IPS DF 6.9 (cell line): ENCODE measurements at regions not wholly inside any gene's neighbourhood (a gene's known extent, or its start where the extent isn't known, plus 50 kb on each side); places are given as distances from the start of the nearest gene placed in this dataset.

ENCODE experiments used
- DNase-seq: peaks from one replicate; pipeline ENCODE4 v3.0.0-alpha.2; 2013; ENCODE audit warnings: low read depth, low spot score
- H3K27ac ChIP-seq: one replicate; pipeline ENCODE4 v1.5.1; 2013; ENCODE audit warnings: low read length, control low read depth
- H3K27me3 ChIP-seq: 2 replicates; pipeline ENCODE4 v1.6.1; 2013; ENCODE audit warnings: mild to moderate bottlenecking, low read length; ENCODE audit not compliant: control insufficient read depth, insufficient read depth
- H3K36me3 ChIP-seq: 2 replicates; pipeline ENCODE4 v1.6.1; 2013; ENCODE audit warnings: low read length; ENCODE audit not compliant: control insufficient read depth, insufficient read depth
- H3K4me1 ChIP-seq: 2 replicates; pipeline ENCODE4 v1.6.1; 2013; ENCODE audit warnings: low read length; ENCODE audit not compliant: control insufficient read depth, insufficient read depth
- H3K4me3 ChIP-seq: 2 replicates; pipeline ENCODE4 v1.5.1; 2013; ENCODE audit warnings: mild to moderate bottlenecking, low read length
- H3K9me3 ChIP-seq: 2 replicates; pipeline ENCODE4 v1.6.1; 2013; ENCODE audit warnings: low read length, inconsistent platforms; ENCODE audit not compliant: control insufficient read depth, insufficient read depth
- WGBS: extraction: QIAGEN DNeasy Blood & Tissue Kit; methylation state at CpG from one replicate; pipeline ENCODE4 v1.1.7; 2013; ENCODE audit warnings: mixed read lengths, missing lambda C conversion rate; ENCODE audit not compliant: insufficient read length, insufficient coverage; 5-methylcytosine and 5-hydroxymethylcytosine counted together

- DNase-seq = no peak
- H3K4me1 ChIP-seq = no peaks in the 10 kb centered on the region
- H3K27ac ChIP-seq = no peak overlapping the region
- H3K36me3 ChIP-seq = no peaks in the 10 kb centered on the region
- H3K27me3 ChIP-seq = no peaks in the 10 kb centered on the region
- H3K9me3 ChIP-seq = no peaks in the 10 kb centered on the region
- no peak overlapping the region for H3K4me3 ChIP-seq
Measured at GRCh38 chr18:66156946-66157687, 406.3 kb downstream of the CDH7 start.

- Histone ChIP-seq H3K9me3 (no peaks in the 10 kb centered on the region), H3K36me3 (no peaks in the 10 kb centered on the region), H3K4me3 (no peak overlapping the region), H3K27me3 (no peaks in the 10 kb centered on the region), H3K27ac (no peak overlapping the region), H3K4me1 (no peaks in the 10 kb centered on the region)
- no CpG with 5 or more reads among the region's 1 CpG for WGBS
- no peak for DNase-seq
Measured at GRCh38 chr18:66150650-66151049, 399.8 kb downstream of the CDH7 start.

- no CpG with 5 or more reads among the region's 2 CpGs for whole genome bisulfite sequencing
Measured at GRCh38 chr18:66143029-66143428, 392.2 kb downstream of the CDH7 start.

DNA sequence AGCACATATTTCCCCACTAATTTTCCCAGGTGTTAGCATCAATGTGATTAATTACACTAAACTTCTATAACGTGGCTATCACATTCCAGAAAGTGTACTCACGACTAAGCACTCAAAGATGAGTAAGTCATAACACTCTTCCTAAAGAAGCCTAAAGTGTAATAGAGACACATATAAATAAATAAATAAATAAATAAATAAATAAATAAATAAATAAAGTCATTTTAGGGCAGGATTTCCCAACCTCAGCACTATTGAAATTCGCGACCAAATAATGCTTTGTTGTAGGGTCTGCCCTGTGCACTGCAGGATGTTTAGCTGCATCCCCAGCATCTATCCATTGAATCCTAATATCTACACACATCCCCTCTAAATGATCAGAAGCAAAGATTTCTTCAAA lies 390.9 kb downstream of the CDH7 start:
- Histone ChIP-seq H3K27ac (no peak overlapping the region), H3K36me3 (no peaks in the 10 kb centered on the region), H3K4me3 (no peak overlapping the region), H3K9me3 (no peaks in the 10 kb centered on the region), H3K27me3 (no peaks in the 10 kb centered on the region), H3K4me1 (no peaks in the 10 kb centered on the region)
- no CpG with 5 or more reads among the region's 4 CpGs for WGBS
- DNase-seq = no peak

More at GRCh38 chr18:66143029-66143428, 392.2 kb downstream of the CDH7 start:
- Histone ChIP-seq H3K27ac (no peak overlapping the region), H3K27me3 (no peaks in the 10 kb centered on the region), H3K36me3 (no peaks in the 10 kb centered on the region), H3K4me3 (no peak overlapping the region), H3K4me1 (no peaks in the 10 kb centered on the region), H3K9me3 (no peaks in the 10 kb centered on the region)
- DNase-seq = no peak

- no CpG with 5 or more reads among the region's 5 CpGs for WGBS
- no peaks in the 10 kb centered on the region for H3K4me1 ChIP-seq
- H3K27me3 ChIP-seq = no peaks in the 10 kb centered on the region
- no peaks in the 10 kb centered on the region for H3K9me3 ChIP-seq
- no peak for DNase-seq
- no peak overlapping the region for H3K27ac ChIP-seq
- H3K36me3 ChIP-seq = no peaks in the 10 kb centered on the region
- no peak overlapping the region for H3K4me3 ChIP-seq
Measured at GRCh38 chr18:66138642-66139041, 387.8 kb downstream of the CDH7 start.

- Histone ChIP-seq H3K4me3 (no peak overlapping the region), H3K36me3 (no peaks in the 10 kb centered on the region), H3K27ac (no peak overlapping the region), H3K9me3 (no peaks in the 10 kb centered on the region), H3K27me3 (no peaks in the 10 kb centered on the region), H3K4me1 (no peaks in the 10 kb centered on the region)
- no CpG with 5 or more reads among the region's 1 CpG for WGBS
- no peak for DNase-seq
Measured at GRCh38 chr18:66136039-66136438, 385.2 kb downstream of the CDH7 start.

- H3K4me3 ChIP-seq = no peak overlapping the region
- H3K27me3 ChIP-seq = no peaks in the 10 kb centered on the region
- whole genome bisulfite sequencing = no CpG with 5 or more reads among the region's 4 CpGs
- H3K27ac ChIP-seq = no peak overlapping the region
- no peaks in the 10 kb centered on the region for H3K9me3 ChIP-seq
- H3K36me3 ChIP-seq = no peaks in the 10 kb centered on the region
- DNase-seq = no peak
- H3K4me1 ChIP-seq = no peaks in the 10 kb centered on the region
Measured at GRCh38 chr18:66129248-66129647, 378.4 kb downstream of the CDH7 start.

- no peaks in the 10 kb centered on the region for H3K9me3 ChIP-seq
- H3K27me3 ChIP-seq = no peaks in the 10 kb centered on the region
- H3K36me3 ChIP-seq = no peaks in the 10 kb centered on the region
- no peak overlapping the region for H3K27ac ChIP-seq
- no CpG with 5 or more reads among the region's 2 CpGs for WGBS
- no peak overlapping the region for H3K4me3 ChIP-seq
- DNase-seq = no peak
- no peaks in the 10 kb centered on the region for H3K4me1 ChIP-seq
Measured at GRCh38 chr18:66126266-66126665, 375.5 kb downstream of the CDH7 start.

DNA sequence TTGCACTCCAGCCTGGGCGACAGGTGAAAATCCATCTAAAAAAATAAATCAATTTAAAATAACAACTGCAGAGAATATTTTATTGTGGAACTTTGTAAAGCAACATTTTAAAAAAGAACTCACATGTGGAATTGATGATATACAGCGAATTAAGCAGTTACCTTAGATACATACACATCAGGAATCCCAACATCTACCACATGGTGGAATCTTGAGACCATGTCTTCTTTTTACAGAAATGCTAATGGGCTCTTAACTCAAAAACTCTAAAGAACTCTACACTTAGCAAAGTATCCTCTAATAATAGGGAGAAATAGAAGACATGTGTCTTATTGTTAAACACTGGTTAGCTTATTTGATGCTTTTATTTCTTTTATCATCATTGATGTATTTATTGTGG lies 373.6 kb downstream of the CDH7 start:
- no peaks in the 10 kb centered on the region for H3K4me1 ChIP-seq
- no peaks in the 10 kb centered on the region for H3K27me3 ChIP-seq
- H3K9me3 ChIP-seq = no peaks in the 10 kb centered on the region
- no CpG with 5 or more reads among the region's 2 CpGs for WGBS
- no peaks in the 10 kb centered on the region for H3K36me3 ChIP-seq
- DNase-seq = no peak
- H3K4me3 ChIP-seq = no peak overlapping the region
- H3K27ac ChIP-seq = no peak overlapping the region

DNA sequence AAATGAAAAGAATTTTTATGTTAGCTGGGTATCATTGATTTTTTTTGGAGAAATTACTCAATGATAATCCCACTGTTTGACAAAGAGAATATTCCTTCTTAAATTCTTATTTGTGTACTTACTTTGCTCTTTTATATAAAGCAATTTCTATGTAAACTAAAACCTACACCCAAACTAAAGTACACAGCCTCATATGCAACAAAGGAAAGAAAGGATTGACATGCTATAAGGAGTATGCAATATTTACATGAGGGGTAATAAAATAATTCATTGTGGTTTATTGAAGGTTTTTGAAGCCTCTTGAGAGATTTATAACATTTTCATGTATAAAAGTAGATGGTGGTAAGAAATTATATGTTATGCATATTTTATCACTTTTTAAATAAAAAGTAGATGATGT lies 368.5 kb downstream of the CDH7 start:
- DNase-seq = no peak
- no peaks in the 10 kb centered on the region for H3K27me3 ChIP-seq
- H3K36me3 ChIP-seq = no peaks in the 10 kb centered on the region
- no peaks in the 10 kb centered on the region for H3K9me3 ChIP-seq
- no peaks in the 10 kb centered on the region for H3K4me1 ChIP-seq
- no peak overlapping the region for H3K27ac ChIP-seq
- H3K4me3 ChIP-seq = no peak overlapping the region

- no peak for DNase-seq
- no CpG with 5 or more reads among the region's 13 CpGs for WGBS
- H3K36me3 ChIP-seq = no peaks in the 10 kb centered on the region
- H3K4me3 ChIP-seq = no peak overlapping the region
- no peaks in the 10 kb centered on the region for H3K4me1 ChIP-seq
- no peaks in the 10 kb centered on the region for H3K27me3 ChIP-seq
- H3K27ac ChIP-seq = no peak overlapping the region
- H3K9me3 ChIP-seq = no peaks in the 10 kb centered on the region
Measured at GRCh38 chr18:66111018-66111417, 360.2 kb downstream of the CDH7 start.
